Naive thymus-derived CD8-positive, alpha-beta T cell (primary cell): ENCODE measurements at regions not wholly inside any gene's neighbourhood (a gene's known extent, or its start where the extent isn't known, plus 50 kb on each side); places are given as distances from the start of the nearest gene placed in this dataset.
"Not testable (repeated sequence)": the region's sequence is repeated elsewhere in the genome, so short reads cannot be mapped to it uniquely, and the experiment has no call there.

ENCODE experiments used
- ATAC-seq, 2 donors: fragments of 150-1000 bp; cut with Tn5 transposase in 1 of 2; sonication (Bioruptor Pico), chemical (Tn5 transposase) in 1 of 2; 1 replicate in 1 of 2; 2 replicates in 1 of 2; pipeline ENCODE4 v1.10.0; 2021; ENCODE audit warnings: mild to moderate bottlenecking in 2 of 2, moderate library complexity in 2 of 2
- POLR2A ChIA-PET: fragments of 350-600 bp; sonication (Branson Sonifier 250); formaldehyde crosslinking; loops from one replicate; lab custom pipeline; 2021; ENCODE audit warnings: antibody characterized with exemption; lab: Charles Lee
- DNase-seq, 10 donors: peaks; one replicate each; pipeline versions ENCODE4 v3.0.0 to v3.0.0-alpha.2; 2020 to 2022
- H3K27ac Mint-ChIP-seq, 10 donors: one replicate each; pipeline ENCODE4 v1.8.0; 2020 to 2022; ENCODE audit warnings: mild to moderate bottlenecking in 10 of 10, mixed read lengths in 10 of 10, moderate library complexity in 4 of 10, inconsistent platforms in 1 of 10
- H3K27me3 Mint-ChIP-seq, 5 donors: one replicate each; pipeline ENCODE4 v1.8.0; 2021 to 2022; ENCODE audit warnings: mixed read lengths in 5 of 5
- H3K36me3 Mint-ChIP-seq, 3 donors: one replicate each; pipeline ENCODE4 v1.8.0; 2020 to 2022; ENCODE audit warnings: mixed read lengths in 3 of 3, mild to moderate bottlenecking in 2 of 3, inconsistent platforms in 1 of 3
- H3K4me1 Mint-ChIP-seq, 4 donors: one replicate each; pipeline ENCODE4 v1.8.0; 2021 to 2022; ENCODE audit warnings: mixed read lengths in 4 of 4
- H3K4me3 Mint-ChIP-seq, 10 donors: one replicate each; pipeline ENCODE4 v1.8.0; 2020 to 2022; ENCODE audit warnings: mild to moderate bottlenecking in 10 of 10, mixed read lengths in 10 of 10, moderate library complexity in 6 of 10, inconsistent platforms in 1 of 10
- H3K9me3 Mint-ChIP-seq, 9 donors: one replicate each; pipeline ENCODE4 v1.8.0; 2020 to 2022; ENCODE audit warnings: mixed read lengths in 9 of 9, mild to moderate bottlenecking in 3 of 9, inconsistent platforms in 1 of 9, moderate library complexity in 1 of 9

GRCh38 chr1:143584508-143584907, 387.3 kb downstream of the FAM72C start:
- H3K4me3 Mint-ChIP-seq: no peak overlapping the region
- POLR2A ChIA-PET: no interaction called here
- peaks cover 0 to 15% (median 3%) of the 10 kb centered on the region in 9 donors for H3K9me3 Mint-ChIP-seq
- DNase-seq (no peak), ATAC-seq (no peak)
- H3K4me1 Mint-ChIP-seq: no peaks in the 10 kb centered on the region
- no peak overlapping the region for H3K27ac Mint-ChIP-seq
- peaks cover 0 to 6% (median 2%) of the 10 kb centered on the region in 3 donors for H3K36me3 Mint-ChIP-seq
- H3K27me3 Mint-ChIP-seq: peaks cover 2 to 55% (median 7%) of the 10 kb centered on the region in 5 donors

DNA sequence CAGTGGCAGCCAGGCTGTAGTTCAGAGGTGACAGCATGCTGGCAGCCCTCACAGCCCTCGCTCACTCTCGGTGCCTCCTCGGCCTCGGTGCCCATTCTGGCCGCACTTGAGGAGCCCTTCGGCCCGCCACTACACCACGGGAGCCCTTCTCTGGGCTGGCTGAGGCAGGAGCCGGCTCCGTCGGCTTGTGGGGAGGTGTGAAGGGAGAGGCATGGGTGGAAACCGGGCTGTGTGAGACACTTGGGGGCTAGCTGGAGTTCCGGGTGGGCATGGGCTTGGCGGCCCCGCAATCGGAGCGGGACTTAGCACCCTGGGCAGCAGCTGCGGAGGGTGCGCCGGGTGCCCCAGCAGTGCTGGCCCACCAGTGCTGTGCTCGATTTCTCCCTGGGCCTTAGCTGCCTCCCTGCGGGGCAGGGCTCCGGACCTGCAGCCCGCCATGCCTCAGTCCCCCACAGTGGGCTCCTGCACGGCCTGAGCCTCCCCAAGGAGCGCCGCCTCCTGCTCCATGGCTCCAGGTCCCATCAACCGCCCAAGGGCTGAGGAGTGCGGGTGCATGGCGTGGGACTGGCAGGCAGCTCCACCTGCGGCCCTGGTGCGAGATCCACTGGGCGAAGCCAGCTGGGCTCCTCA, 396.8 kb downstream of the FAM72C start:
- Mint-ChIP-seq H3K27ac (no peak overlapping the region), H3K4me3 (no peak overlapping the region), H3K9me3 (peaks cover 0 to 18% (median 5%) of the 10 kb centered on the region in 9 donors), H3K4me1 (no peaks in the 10 kb centered on the region), H3K36me3 (no peaks in the 10 kb centered on the region), H3K27me3 (peaks cover 0 to 28% (median 2%) of the 10 kb centered on the region in 5 donors)
- POLR2A ChIA-PET: no interaction called here
- DNase-seq: no peak
- ATAC-seq: no peak

DNA sequence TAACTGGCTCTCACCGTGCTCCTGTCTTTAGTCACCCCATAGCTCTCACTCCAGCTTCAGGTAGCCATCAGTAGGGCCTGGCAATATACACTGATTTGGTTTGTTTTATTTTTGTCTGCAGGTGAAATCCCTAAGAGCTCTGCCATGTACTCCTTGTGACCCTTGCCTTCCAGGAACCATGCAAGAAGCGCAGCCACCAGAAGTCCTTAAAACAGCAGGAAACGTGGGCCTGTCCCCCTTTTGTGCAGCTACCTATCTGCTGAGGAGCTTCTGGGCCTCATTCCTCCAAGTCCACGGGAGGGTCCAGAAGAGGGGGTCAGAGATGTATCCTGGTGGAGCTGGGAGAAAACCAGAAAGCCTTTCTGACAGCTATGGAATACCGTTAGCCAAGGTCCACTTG, 399.1 kb downstream of the FAM72C start:
- H3K4me3 Mint-ChIP-seq, ATAC-seq, DNase-seq, H3K36me3 Mint-ChIP-seq, H3K9me3 Mint-ChIP-seq, POLR2A ChIA-PET, H3K4me1 Mint-ChIP-seq: not testable (repeated sequence)
- Mint-ChIP-seq H3K27me3 (peaks cover 1 to 47% (median 2%) of the 10 kb centered on the region in 5 donors), H3K27ac (peak overlapping the region in 1 of 10 donors; percentile 26)

GRCh38 chr1:143563761-143564160, 408.0 kb downstream of the FAM72C start:
- DNase-seq, H3K27ac Mint-ChIP-seq, H3K36me3 Mint-ChIP-seq, POLR2A ChIA-PET, H3K4me1 Mint-ChIP-seq, ATAC-seq, H3K9me3 Mint-ChIP-seq, H3K4me3 Mint-ChIP-seq: not testable (repeated sequence)
- H3K27me3 Mint-ChIP-seq: peaks cover 5 to 51% (median 6%) of the 10 kb centered on the region in 5 donors

DNA sequence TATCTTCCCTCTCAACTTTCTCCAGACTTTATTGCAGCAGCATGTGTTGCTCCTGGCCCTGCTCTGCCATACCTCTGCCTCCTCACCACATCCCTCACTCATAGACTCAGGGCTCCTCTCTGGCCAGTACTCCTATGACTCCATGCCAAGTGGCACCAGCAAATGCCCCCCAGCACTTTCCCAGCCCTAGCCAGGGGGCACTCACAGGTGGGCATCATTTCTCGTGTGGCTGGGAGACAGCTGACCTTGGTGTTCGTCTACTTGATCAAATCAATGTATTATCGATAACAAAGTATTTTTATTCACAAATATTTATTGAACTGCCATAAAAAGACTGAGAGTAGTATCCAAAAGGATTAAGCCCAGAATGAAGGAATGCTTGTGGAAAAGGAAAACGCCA, 418.2 kb downstream of the FAM72C start:
- Mint-ChIP-seq H3K27me3 (peaks cover 3 to 39% (median 3%) of the 10 kb centered on the region in 5 donors), H3K4me3 (no peak overlapping the region), H3K4me1 (no peaks in the 10 kb centered on the region), H3K36me3 (peaks cover 0 to 4% (median 0%) of the 10 kb centered on the region in 3 donors), H3K9me3 (peaks cover 0 to 16% (median 0%) of the 10 kb centered on the region in 9 donors), H3K27ac (no peak overlapping the region)
- POLR2A ChIA-PET: no interaction called here
- DNase-seq (no peak), ATAC-seq (no peak)

DNA sequence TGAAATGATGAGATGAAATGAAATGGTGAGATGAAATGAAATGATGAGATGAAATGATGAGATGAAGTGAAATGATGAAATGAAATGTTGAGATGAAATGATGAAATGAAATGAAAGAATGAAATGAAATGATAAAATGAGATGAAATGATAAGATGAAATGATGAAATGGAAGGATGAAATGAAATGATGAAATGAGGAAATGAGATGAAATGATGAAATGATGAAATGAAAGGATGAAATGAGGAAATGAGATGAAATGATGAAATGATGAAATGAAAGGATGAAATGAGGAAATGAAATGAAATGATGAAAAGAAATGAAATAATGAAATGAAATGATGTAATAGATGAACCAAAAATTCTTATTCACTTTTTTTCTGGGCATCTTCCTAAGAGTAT, 467.1 kb downstream of the FAM72C start:
- H3K9me3 Mint-ChIP-seq: peaks cover 0 to 34% (median 21%) of the 10 kb centered on the region in 9 donors
- POLR2A ChIA-PET, H3K27ac Mint-ChIP-seq, H3K4me3 Mint-ChIP-seq, ATAC-seq, H3K4me1 Mint-ChIP-seq, DNase-seq: not testable (repeated sequence)
- H3K27me3 Mint-ChIP-seq: peaks cover 11 to 34% (median 17%) of the 10 kb centered on the region in 5 donors
- peaks cover 0 to 28% (median 8%) of the 10 kb centered on the region in 3 donors for H3K36me3 Mint-ChIP-seq

- H3K4me3 Mint-ChIP-seq, ATAC-seq, DNase-seq, H3K27ac Mint-ChIP-seq, POLR2A ChIA-PET, H3K4me1 Mint-ChIP-seq: not testable (repeated sequence)
- peaks cover 11 to 34% (median 17%) of the 10 kb centered on the region in 5 donors for H3K27me3 Mint-ChIP-seq
- peaks cover 0 to 34% (median 21%) of the 10 kb centered on the region in 9 donors for H3K9me3 Mint-ChIP-seq
- peaks cover 0 to 28% (median 8%) of the 10 kb centered on the region in 3 donors for H3K36me3 Mint-ChIP-seq
Measured at GRCh38 chr1:143504080-143504479, 467.7 kb downstream of the FAM72C start.

GRCh38 chr1:143503048-143503447, 468.7 kb downstream of the FAM72C start:
- Mint-ChIP-seq H3K9me3 (peaks cover 0 to 34% (median 21%) of the 10 kb centered on the region in 9 donors), H3K27ac (peak overlapping the region in 1 of 10 donors; percentile 63), H3K36me3 (peaks cover 0 to 28% (median 8%) of the 10 kb centered on the region in 3 donors), H3K4me3 (peak overlapping the region in 1 of 10 donors; percentile 24), H3K27me3 (peaks cover 11 to 34% (median 17%) of the 10 kb centered on the region in 5 donors)
- DNase-seq, ATAC-seq, POLR2A ChIA-PET, H3K4me1 Mint-ChIP-seq: not testable (repeated sequence)

DNA sequence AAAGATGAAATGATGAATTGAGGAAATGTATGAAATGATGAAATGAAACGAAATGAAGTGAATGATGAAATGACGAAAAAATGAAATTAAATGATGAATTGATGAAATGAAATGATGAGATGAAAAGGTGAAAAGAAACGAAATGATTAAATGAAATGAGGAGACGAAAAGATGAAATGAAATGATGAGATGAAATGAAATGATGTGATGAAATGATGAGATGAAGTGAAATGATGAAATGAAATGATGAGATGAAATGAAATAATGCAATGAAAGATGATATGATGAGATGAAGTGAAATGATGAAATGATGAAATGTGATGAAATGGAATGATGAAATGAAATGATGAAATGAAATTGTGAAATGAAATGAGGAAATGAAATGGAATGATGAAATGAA, 469.7 kb downstream of the FAM72C start:
- H3K4me3 Mint-ChIP-seq: peak overlapping the region in 1 of 10 donors; percentile 68
- POLR2A ChIA-PET, H3K4me1 Mint-ChIP-seq, DNase-seq, ATAC-seq: not testable (repeated sequence)
- peaks cover 0 to 28% (median 8%) of the 10 kb centered on the region in 3 donors for H3K36me3 Mint-ChIP-seq
- peaks cover 11 to 34% (median 17%) of the 10 kb centered on the region in 5 donors for H3K27me3 Mint-ChIP-seq
- H3K9me3 Mint-ChIP-seq: peaks cover 0 to 34% (median 21%) of the 10 kb centered on the region in 9 donors
- peak overlapping the region in 2 of 10 donors; percentile 10 to 13 for H3K27ac Mint-ChIP-seq

DNA sequence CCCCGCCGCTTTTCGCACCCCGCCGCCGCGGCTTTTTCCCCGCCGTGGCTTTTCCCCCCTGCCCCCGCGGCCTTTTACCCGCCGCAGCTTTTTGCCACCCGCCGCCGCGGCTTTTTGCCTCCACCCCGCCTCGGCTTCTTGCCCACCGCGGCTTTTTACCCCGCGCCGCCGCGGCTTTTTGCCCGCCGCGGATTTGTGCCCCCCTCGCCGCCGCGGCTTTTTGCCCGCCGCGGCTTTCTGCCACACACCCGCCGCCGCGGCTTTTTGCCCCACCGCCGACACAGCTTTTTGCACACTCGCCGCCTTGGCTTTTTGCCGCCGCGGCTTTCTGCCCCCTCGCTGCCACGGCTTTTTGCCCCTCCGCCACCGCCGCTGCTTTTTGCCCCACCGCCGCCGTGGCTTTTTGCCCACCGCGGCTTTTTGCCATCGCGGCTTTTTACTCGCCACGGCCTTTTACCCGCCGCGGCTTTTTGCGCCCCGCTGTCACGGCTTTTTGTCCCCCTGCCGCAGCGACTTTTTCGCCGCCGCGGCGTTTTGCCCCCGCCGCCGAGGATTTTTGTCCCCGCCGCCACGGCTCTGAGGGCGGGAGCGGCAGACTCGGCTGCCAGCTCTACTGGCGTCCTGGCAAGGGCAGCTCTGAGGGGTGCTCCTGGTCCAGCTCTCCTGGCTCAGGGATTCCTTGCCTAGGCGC, 473.6 kb downstream of the FAM72C start:
- H3K27ac Mint-ChIP-seq, ATAC-seq, POLR2A ChIA-PET, H3K4me1 Mint-ChIP-seq: not testable (repeated sequence)
- DNase-seq: peak in 5 of 10 donors; percentile 2 to 27 (median 7)
- Mint-ChIP-seq H3K4me3 (peak overlapping the region in 3 of 10 donors; percentile 12 to 67 (median 61)), H3K36me3 (peaks cover 0 to 16% (median 5%) of the 10 kb centered on the region in 3 donors), H3K27me3 (peaks cover 10 to 17% (median 11%) of the 10 kb centered on the region in 5 donors), H3K9me3 (peaks cover 0 to 17% (median 13%) of the 10 kb centered on the region in 9 donors)

DNA sequence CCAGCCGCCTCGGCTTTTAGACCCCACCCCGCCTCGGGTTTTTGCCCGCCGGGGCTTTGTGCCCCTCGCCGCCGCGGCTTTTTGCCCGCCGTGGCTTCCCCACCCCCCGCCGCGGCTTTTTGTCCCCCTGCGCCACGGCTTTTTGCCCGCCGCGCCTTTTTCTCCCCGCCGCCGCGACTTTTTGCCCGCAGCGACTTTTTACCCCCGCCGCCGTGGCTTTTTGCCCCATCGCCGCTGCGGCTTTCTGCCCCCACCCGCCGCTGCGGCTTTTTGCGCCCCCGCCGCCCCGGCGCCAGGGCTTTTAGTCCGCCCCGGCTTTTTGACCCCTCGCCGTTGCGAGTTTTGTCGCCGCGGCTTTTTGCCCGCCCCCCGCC, 474.4 kb downstream of the FAM72C start:
- Mint-ChIP-seq H3K4me3 (no peak overlapping the region), H3K36me3 (peaks cover 0 to 7% (median 3%) of the 10 kb centered on the region in 3 donors), H3K9me3 (peaks cover 0 to 9% (median 6%) of the 10 kb centered on the region in 9 donors), H3K4me1 (peaks cover 0 to 1% (median under 1%) of the 10 kb centered on the region in 4 donors), H3K27me3 (peaks cover 3 to 9% (median 4%) of the 10 kb centered on the region in 5 donors), H3K27ac (no peak overlapping the region)
- peak in 3 of 10 donors; percentile 2 to 10 (median 6) for DNase-seq
- no peak for ATAC-seq
- POLR2A ChIA-PET: no interaction called here

DNA sequence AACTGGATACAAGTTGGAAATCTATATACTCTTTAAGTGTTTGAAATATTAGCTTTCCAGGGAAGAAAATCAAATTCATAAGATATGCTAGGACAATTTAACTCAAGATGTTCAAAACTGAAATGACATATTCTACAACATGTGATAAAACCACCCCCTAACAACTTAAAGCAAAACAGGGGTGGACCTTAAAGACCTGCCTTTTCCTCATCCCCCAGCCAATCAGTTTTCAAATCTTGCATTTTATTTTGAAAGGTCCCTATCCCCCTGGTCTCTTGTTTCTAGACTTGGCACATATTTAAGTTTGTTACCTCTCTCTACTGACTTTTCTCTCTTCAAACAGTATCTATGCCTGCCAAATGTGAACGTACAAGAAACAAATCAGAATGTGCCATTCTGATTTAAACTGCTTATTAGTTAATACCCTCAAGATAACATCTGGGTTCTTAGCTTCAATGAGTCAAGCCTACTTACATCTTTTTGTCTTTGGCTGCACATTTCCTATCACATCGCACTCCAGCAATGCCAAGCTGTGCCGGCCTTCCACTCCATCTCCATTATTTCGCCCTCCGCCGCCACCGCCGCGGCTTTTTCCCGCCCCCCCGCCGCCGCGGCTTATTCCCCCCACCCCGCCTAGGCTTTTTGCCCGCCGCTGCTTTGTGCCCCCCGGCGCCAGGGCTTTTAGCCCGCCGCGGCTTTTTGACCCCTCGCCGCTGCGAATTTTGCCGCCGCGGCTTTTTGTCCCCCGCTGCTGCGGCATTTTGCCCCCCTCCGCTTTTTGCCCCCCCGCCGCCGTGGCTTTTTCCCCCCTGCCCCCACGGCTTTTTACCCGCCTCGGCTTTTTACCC, 475.0 kb downstream of the FAM72C start:
- H3K4me3 Mint-ChIP-seq: peak overlapping the region in 3 of 10 donors; percentile 41 to 66 (median 51)
- ATAC-seq, H3K9me3 Mint-ChIP-seq, H3K27ac Mint-ChIP-seq, H3K4me1 Mint-ChIP-seq, POLR2A ChIA-PET, H3K36me3 Mint-ChIP-seq, H3K27me3 Mint-ChIP-seq: not testable (repeated sequence)
- DNase-seq: peak in 1 of 10 donors; percentile 3
